ENCODE measurements at regions not wholly inside any gene's neighbourhood (a gene's known extent, or its start where the extent isn't known, plus 50 kb on each side); places are given as distances from the start of the nearest gene placed in this dataset.

- no peak for TF ChIP-seq EZH2 (IDR thresholded peaks at IDR 0.05; ENCODE audit: borderline replicate concordance, low read length)
- no peak for TF ChIP-seq CTCF (IDR thresholded peaks at IDR 0.05; ENCODE audit: low read length)
Observed at GRCh38 chr9:19665146-19665863, 123.5 kb downstream of the SLC24A2 start.
